K562 (cell line): ENCODE measurements at regions not wholly inside any gene's neighbourhood (a gene's known extent, or its start where the extent isn't known, plus 50 kb on each side); places are given as distances from the start of the nearest gene placed in this dataset.

Experiments
- ATAC-seq: fragments of 200-7000 bp; cut with Tn5 transposase; 3 replicates; pipeline ENCODE4 v1.9.1; 2020; ENCODE audit warnings: moderate library complexity
- BruUV-seq: library from RNA; stranded (reverse); fragments of 400-500 nt; replicated peaks from 2 replicates; lab custom pipeline; 2021; lab: Mats Ljungman, UMichigan
- CTCF ChIA-PET: fragments of 300-600 bp; formaldehyde crosslinking; extraction: SDS; loops from one replicate; lab custom pipeline; 2021; ENCODE audit warnings: low intra/inter-chr PET ratio; lab: Yijun Ruan, JAX
- POLR2A ChIA-PET: fragments of 300-600, 350-650 bp; sonication (Branson Sonifier 250); formaldehyde crosslinking; extraction: SDS; loops from one replicate; lab custom pipeline; 2021; ENCODE audit warnings: antibody characterized with exemption, inconsistent platforms; lab: Yijun Ruan, JAX
- DNase-seq, 4 experiments: peaks; one replicate each; pipeline versions ENCODE4 v3.0.0 to v3.0.0-alpha.2; 2011 to 2018; ENCODE audit warnings: low spot score in 3 of 4, mixed read lengths in 3 of 4; ENCODE audit errors: extremely low read depth in 1 of 4
- FAIRE-seq: peaks from 2 replicates; lab custom pipeline; 2011; peaks lifted over from hg19 to GRCh38; lab: Jason Lieb, UNC
- H2AFZ ChIP-seq: 2 replicates; pipeline ENCODE4 v1.6.0; 2011; ENCODE audit warnings: low read depth, low read length, control low read depth, inconsistent platforms
- H3K27ac ChIP-seq: fragments of 200-600 bp; 3 replicates; pipeline ENCODE4 v1.8.0; 2011; ENCODE audit warnings: low read depth, mild to moderate bottlenecking, control low read depth, inconsistent platforms, low read length, moderate library complexity, mixed read lengths; ENCODE audit errors: extremely low read depth
- H3K27me3 ChIP-seq, 2 experiments: fragments of 300-600 bp in 1 of 2; 2 replicates in 1 of 2; 3 replicates in 1 of 2; pipeline versions ENCODE4 v1.6.0 to v1.8.0; 2011; ENCODE audit warnings: inconsistent platforms in 2 of 2, low read length in 2 of 2, mild to moderate bottlenecking in 1 of 2, mixed read lengths in 1 of 2, moderate library complexity in 1 of 2; ENCODE audit not compliant: control insufficient read depth in 2 of 2, insufficient read depth in 2 of 2
- H3K36me3 ChIP-seq: fragments of 300-600 bp; 3 replicates; pipeline ENCODE4 v1.8.0; 2011; ENCODE audit warnings: mild to moderate bottlenecking, low read length, inconsistent platforms; ENCODE audit not compliant: control insufficient read depth, insufficient read depth
- H3K4me1 ChIP-seq, 2 experiments: fragments of 200-600 bp in 1 of 2; replicated peaks in 1 of 2; 2 replicates in 1 of 2; 3 replicates in 1 of 2; pipeline versions ENCODE4 v1.5.1 to v1.8.0; 2011; ENCODE audit warnings: inconsistent platforms in 2 of 2, low read length in 2 of 2, mild to moderate bottlenecking in 1 of 2, mixed read lengths in 1 of 2, moderate library complexity in 1 of 2; ENCODE audit not compliant: control insufficient read depth in 2 of 2, insufficient read depth in 2 of 2
- H3K4me2 ChIP-seq: 2 replicates; pipeline ENCODE4 v1.6.1; 2011; ENCODE audit warnings: low read length, control low read depth, inconsistent platforms, mixed read lengths; ENCODE audit not compliant: insufficient read depth
- H3K4me3 ChIP-seq: fragments of 200-600 bp; sonication (generic), shearing (Covaris generic); 2 replicates; pipeline ENCODE4 v1.5.1; 2016; ENCODE audit warnings: control low read depth, inconsistent platforms
- H3K79me2 ChIP-seq: fragments of 200-600 bp; 3 replicates; pipeline ENCODE4 v1.8.0; 2011; ENCODE audit warnings: low read length, inconsistent platforms; ENCODE audit not compliant: control insufficient read depth, insufficient read depth
- H3K9ac ChIP-seq, 2 experiments: 2 replicates each; pipeline versions ENCODE4 v1.6.0 to v1.6.1; 2011; ENCODE audit warnings: low read depth in 2 of 2, low read length in 2 of 2, control low read depth in 1 of 2, inconsistent platforms in 1 of 2, mild to moderate bottlenecking in 1 of 2, mixed read lengths in 1 of 2; ENCODE audit not compliant: insufficient read depth in 1 of 2
- H3K9me1 ChIP-seq: one replicate; pipeline ENCODE4 v1.6.0; 2011; ENCODE audit warnings: inconsistent platforms, mild to moderate bottlenecking, low read length, moderate library complexity; ENCODE audit not compliant: control insufficient read depth, insufficient read depth
- H3K9me3 ChIP-seq: replicated peaks from 2 replicates; pipeline ENCODE4 v1.5.1; 2011; ENCODE audit warnings: low read depth, low read length, inconsistent platforms; ENCODE audit not compliant: control insufficient read depth, insufficient read depth
- H4K20me1 ChIP-seq: replicated peaks from 2 replicates; pipeline ENCODE4 v1.6.1; 2011; ENCODE audit warnings: low read length, inconsistent platforms, mixed read lengths; ENCODE audit not compliant: control insufficient read depth, insufficient read depth
- CREB3 ChIP-seq: fragments of 450-650 bp; conservative IDR thresholded peaks from 2 replicates; pipeline ENCODE4 v1.6.1; 2016; ENCODE audit warnings: missing genetic modification characterization, low read depth, mild to moderate bottlenecking, missing compliant biosample characterization, moderate library complexity
- E2F6 ChIP-seq, 2 experiments: IDR thresholded peaks; 2 replicates each; pipeline ENCODE4 v1.6.1; 2011; ENCODE audit warnings: borderline replicate concordance in 1 of 2, control low read depth in 1 of 2, low read depth in 1 of 2, low read length in 1 of 2, mild to moderate bottlenecking in 1 of 2, mixed read lengths in 1 of 2, moderate library complexity in 1 of 2; ENCODE audit not compliant: insufficient read depth in 1 of 2, insufficient read length in 1 of 2, poor library complexity in 1 of 2, severe bottlenecking in 1 of 2; ENCODE audit errors: extremely low read depth in 1 of 2
- FOSL1 ChIP-seq: fragments of 200-800 bp; sonication (Bioruptor generic); conservative IDR thresholded peaks from 2 replicates; pipeline ENCODE4 v1.6.1; 2016; ENCODE audit warnings: missing genetic modification characterization, missing compliant biosample characterization
- GTF2B ChIP-seq: IDR thresholded peaks from 2 replicates; pipeline ENCODE4 v1.6.1; 2011; ENCODE audit not compliant: insufficient read length; ENCODE audit errors: extremely low read depth
- GTF2E2 ChIP-seq: fragments of 200-800 bp; sonication (Bioruptor generic); IDR thresholded peaks from 2 replicates; pipeline ENCODE4 v1.6.1; 2016; ENCODE audit warnings: missing genetic modification characterization, missing compliant biosample characterization
- HNRNPH1 ChIP-seq: fragments of 200-400 bp; formaldehyde crosslinking; optimal IDR thresholded peaks from 2 replicates; pipeline ENCODE3; 2017; ENCODE audit warnings: low read depth, mild to moderate bottlenecking, low read length, moderate library complexity
- MBD2 ChIP-seq: sonication (generic); IDR thresholded peaks from 2 replicates; pipeline ENCODE4 v1.6.1; 2016; ENCODE audit warnings: low read depth, borderline replicate concordance
- PKNOX1 ChIP-seq: fragments of 450-650 bp; IDR thresholded peaks from 2 replicates; pipeline ENCODE4 v1.6.1; 2016
- RUNX1 ChIP-seq: sonication (generic); IDR thresholded peaks from 2 replicates; pipeline ENCODE4 v1.6.1; 2016; ENCODE audit warnings: antibody characterized with exemption, low read depth
- SAFB2 ChIP-seq: fragments of 200-400 bp; formaldehyde crosslinking; IDR thresholded peaks from 2 replicates; pipeline ENCODE4 v1.6.1; 2018; ENCODE audit warnings: borderline replicate concordance, low read length, low read depth, moderate library complexity; ENCODE audit not compliant: severe bottlenecking
- SMC3 ChIP-seq: conservative IDR thresholded peaks from 2 replicates; pipeline ENCODE4 v1.6.1; 2011; ENCODE audit warnings: low read depth, low read length, improper control_type of control experiment; ENCODE audit not compliant: insufficient read depth
- U2AF2 ChIP-seq: fragments of 200-400 bp; formaldehyde crosslinking; optimal IDR thresholded peaks from 2 replicates; pipeline ENCODE3; 2017; ENCODE audit warnings: low read depth, mild to moderate bottlenecking, low read length
- ZBTB5 ChIP-seq: fragments of 450-650 bp; IDR thresholded peaks from 2 replicates; pipeline ENCODE4 v1.6.1; 2017; ENCODE audit warnings: antibody characterized with exemption
- ZFP36 ChIP-seq: fragments of 150-350 bp; IDR thresholded peaks from 2 replicates; pipeline ENCODE4 v1.6.1; 2018; ENCODE audit warnings: low read length, low read depth; ENCODE audit not compliant: partially characterized antibody
- ZKSCAN3 ChIP-seq: fragments of 250-450 bp; sonication (Bioruptor Pico); IDR thresholded peaks from 2 replicates; pipeline ENCODE4 v1.4.0; 2020
- ZNF511 ChIP-seq: sonication (generic); formaldehyde crosslinking; IDR thresholded peaks from 2 replicates; pipeline ENCODE4 v1.8.0; 2022; ENCODE audit warnings: mild to moderate bottlenecking, missing genetic modification reagents
- ZNF695 ChIP-seq: fragments of 450-650 bp; formaldehyde crosslinking; IDR thresholded peaks from 2 replicates; pipeline ENCODE4 v1.4.0; 2020; ENCODE audit warnings: mild to moderate bottlenecking, moderate library complexity
- WGBS: fragments of 100-300 bp; shearing (Covaris generic); methylation state at CpG from one replicate; pipeline ENCODE4 v1.1.6; 2016; ENCODE audit warnings: low coverage, mixed read lengths; ENCODE audit not compliant: insufficient coverage; ENCODE audit errors: missing lambda C conversion rate; 5-methylcytosine and 5-hydroxymethylcytosine counted together
- in situ Hi-C: fragments of 300-500 bp; cut with MboI; formaldehyde crosslinking; loops from 4 replicates; pipeline ENCODE4 v1.15.0; 2018; ENCODE audit warnings: inconsistent platforms, mixed read lengths
- intact Hi-C: fragments of 100-400 bp; cut with micrococcal nuclease; formaldehyde crosslinking; loops from 2 replicates; pipeline ENCODE4 v1.14.2; 2022

- no peak overlapping the region for H2AFZ ChIP-seq
- no peak overlapping the region for H3K9ac ChIP-seq
- POLR2A ChIA-PET = no interaction called here
- H3K36me3 ChIP-seq = no peaks in the 10 kb centered on the region
- no peak for FAIRE-seq
- WGBS = 2% methylated on average over 2 of the region's 2 CpGs
- H3K27me3 ChIP-seq = peaks cover 0 to 4% of the 10 kb centered on the region in 2 experiments; a peak in 3 of 5 replicates
- no peaks in the 10 kb centered on the region for H3K9me1 ChIP-seq
- in situ Hi-C loops (no loop called here), intact Hi-C loops (no loop called here)
- no peak for ATAC-seq
- no peak overlapping the region for H3K4me2 ChIP-seq
- no peaks in the 10 kb centered on the region for H3K4me1 ChIP-seq
- no peak overlapping the region for H3K4me3 ChIP-seq
- no peaks in the 10 kb centered on the region for H3K9me3 ChIP-seq
- no peaks in the 10 kb centered on the region for H4K20me1 ChIP-seq
- CTCF ChIA-PET = no interaction called here
- no TSS peak for BruUV-seq
- no peak for DNase-seq
- H3K79me2 ChIP-seq = no peaks in the 10 kb centered on the region
- H3K27ac ChIP-seq = no peak overlapping the region
- no peak for TF ChIP-seq CREB3 (tag)
- no peak for TF ChIP-seq SAFB2
- no peak for TF ChIP-seq PKNOX1
- no peak for TF ChIP-seq HNRNPH1
- TF ChIP-seq ZNF511 (CRISPR knock-in tag) = no peak
- TF ChIP-seq ZKSCAN3 (CRISPR knock-in tag) = no peak
- TF ChIP-seq ZFP36 = no peak
- no peak for TF ChIP-seq RUNX1
- TF ChIP-seq U2AF2 = no peak
- TF ChIP-seq FOSL1 (tag) = no peak
- TF ChIP-seq GTF2E2 (tag) = no peak
- TF ChIP-seq SMC3 = no peak
- TF ChIP-seq E2F6 (IDR thresholded peaks at IDR 0.05; ENCODE audit: borderline replicate concordance in 1 of 2, extremely low read depth in 1 of 2, insufficient read depth in 1 of 2, insufficient read length in 1 of 2, low read depth in 1 of 2, low read length in 1 of 2, poor library complexity in 1 of 2, severe bottlenecking in 1 of 2) = no peak
- TF ChIP-seq ZNF695 (CRISPR knock-in tag) = no peak
- TF ChIP-seq ZBTB5 = no peak
- TF ChIP-seq GTF2B = no peak
- TF ChIP-seq MBD2 = no peak
These were observed 179.2 kb downstream of the PRL start for GRCh38 chr6:22117631-22118030.
